ENCODE measurements at regions not wholly inside any gene's neighbourhood (a gene's known extent, or its start where the extent isn't known, plus 50 kb on each side); places are given as distances from the start of the nearest gene placed in this dataset.
A peak's percentile ranks its signal among the peaks of the same experiment; 100 is the strongest.

DNA sequence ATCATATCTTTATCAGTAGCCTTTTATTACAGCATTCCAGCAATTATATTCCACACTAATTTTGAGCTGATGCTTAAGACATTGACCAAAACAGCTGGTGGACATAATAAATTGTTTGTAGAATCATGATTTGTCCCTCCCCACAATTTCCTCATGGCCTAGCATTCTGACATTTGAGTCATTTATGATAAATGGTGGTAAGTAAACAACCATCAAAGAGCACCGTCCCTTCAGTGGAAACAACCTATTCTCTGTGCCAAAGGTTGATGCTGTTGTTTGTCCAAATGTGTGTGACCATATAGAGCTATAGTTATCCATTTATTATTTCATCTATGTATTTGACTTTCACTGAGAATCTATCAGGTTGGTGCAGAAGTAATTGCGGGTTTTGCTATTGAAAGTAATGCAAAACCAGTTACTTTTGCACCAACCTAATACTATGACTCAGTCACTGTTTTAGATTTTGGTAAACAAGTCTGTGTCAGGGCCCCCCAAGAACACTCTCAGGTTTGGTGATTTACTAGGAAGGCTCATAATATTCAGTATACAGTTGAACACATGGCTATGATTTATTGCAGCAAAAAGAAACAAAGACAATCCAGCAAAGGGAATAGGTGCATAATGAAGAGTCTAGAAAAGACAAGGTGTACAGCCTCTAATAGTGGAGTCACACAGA is 608.7 kb upstream of the REG3G start (continued):
- TF ChIP-seq RBFOX2 (IDR thresholded peaks at IDR 0.05; ENCODE audit: low read depth, low read length) = no peak
- TF ChIP-seq ZNF883 (CRISPR knock-in tag; IDR thresholded peaks at IDR 0.05; ENCODE audit: not compliant biosample characterization) = no peak
- TF ChIP-seq, protein P1, sequence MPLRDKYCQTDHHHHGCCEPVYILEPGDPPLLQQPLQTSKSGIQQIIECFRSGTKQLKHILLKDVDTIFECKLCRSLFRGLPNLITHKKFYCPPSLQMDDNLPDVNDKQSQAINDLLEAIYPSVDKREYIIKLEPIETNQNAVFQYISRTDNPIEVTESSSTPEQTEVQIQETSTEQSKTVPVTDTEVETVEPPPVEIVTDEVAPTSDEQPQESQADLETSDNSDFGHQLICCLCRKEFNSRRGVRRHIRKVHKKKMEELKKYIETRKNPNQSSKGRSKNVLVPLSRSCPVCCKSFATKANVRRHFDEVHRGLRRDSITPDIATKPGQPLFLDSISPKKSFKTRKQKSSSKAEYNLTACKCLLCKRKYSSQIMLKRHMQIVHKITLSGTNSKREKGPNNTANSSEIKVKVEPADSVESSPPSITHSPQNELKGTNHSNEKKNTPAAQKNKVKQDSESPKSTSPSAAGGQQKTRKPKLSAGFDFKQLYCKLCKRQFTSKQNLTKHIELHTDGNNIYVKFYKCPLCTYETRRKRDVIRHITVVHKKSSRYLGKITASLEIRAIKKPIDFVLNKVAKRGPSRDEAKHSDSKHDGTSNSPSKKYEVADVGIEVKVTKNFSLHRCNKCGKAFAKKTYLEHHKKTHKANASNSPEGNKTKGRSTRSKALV (CRISPR knock-in tag; IDR thresholded peaks at IDR 0.05) = no peak
- TF ChIP-seq ZNF430 (CRISPR knock-in tag; IDR thresholded peaks at IDR 0.05) = no peak
- TF ChIP-seq FOXP1 (IDR thresholded peaks at IDR 0.05) = peak; percentile 78; the same call in 1 of the 2 replicates
- TF ChIP-seq FOXP1 (CRISPR knock-in tag; IDR thresholded peaks at IDR 0.05) = peak; percentile 76
- TF ChIP-seq, protein P2, sequence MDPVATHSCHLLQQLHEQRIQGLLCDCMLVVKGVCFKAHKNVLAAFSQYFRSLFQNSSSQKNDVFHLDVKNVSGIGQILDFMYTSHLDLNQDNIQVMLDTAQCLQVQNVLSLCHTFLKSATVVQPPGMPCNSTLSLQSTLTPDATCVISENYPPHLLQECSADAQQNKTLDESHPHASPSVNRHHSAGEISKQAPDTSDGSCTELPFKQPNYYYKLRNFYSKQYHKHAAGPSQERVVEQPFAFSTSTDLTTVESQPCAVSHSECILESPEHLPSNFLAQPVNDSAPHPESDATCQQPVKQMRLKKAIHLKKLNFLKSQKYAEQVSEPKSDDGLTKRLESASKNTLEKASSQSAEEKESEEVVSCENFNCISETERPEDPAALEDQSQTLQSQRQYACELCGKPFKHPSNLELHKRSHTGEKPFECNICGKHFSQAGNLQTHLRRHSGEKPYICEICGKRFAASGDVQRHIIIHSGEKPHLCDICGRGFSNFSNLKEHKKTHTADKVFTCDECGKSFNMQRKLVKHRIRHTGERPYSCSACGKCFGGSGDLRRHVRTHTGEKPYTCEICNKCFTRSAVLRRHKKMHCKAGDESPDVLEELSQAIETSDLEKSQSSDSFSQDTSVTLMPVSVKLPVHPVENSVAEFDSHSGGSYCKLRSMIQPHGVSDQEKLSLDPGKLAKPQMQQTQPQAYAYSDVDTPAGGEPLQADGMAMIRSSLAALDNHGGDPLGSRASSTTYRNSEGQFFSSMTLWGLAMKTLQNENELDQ (CRISPR knock-in tag; IDR thresholded peaks at IDR 0.05; ENCODE audit: borderline replicate concordance) = no peak
- TF ChIP-seq, protein P3, sequence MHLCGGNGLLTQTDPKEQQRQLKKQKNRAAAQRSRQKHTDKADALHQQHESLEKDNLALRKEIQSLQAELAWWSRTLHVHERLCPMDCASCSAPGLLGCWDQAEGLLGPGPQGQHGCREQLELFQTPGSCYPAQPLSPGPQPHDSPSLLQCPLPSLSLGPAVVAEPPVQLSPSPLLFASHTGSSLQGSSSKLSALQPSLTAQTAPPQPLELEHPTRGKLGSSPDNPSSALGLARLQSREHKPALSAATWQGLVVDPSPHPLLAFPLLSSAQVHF (CRISPR knock-in tag; IDR thresholded peaks at IDR 0.05) = no peak
- TF ChIP-seq MATR3 (CRISPR knock-in tag; IDR thresholded peaks at IDR 0.05) = no peak
- TF ChIP-seq HNF4G (IDR thresholded peaks at IDR 0.05; ENCODE audit: borderline replicate concordance, low read depth, low read length) = no peak
- TF ChIP-seq HNF4G (CRISPR knock-in tag; IDR thresholded peaks at IDR 0.05; ENCODE audit: borderline replicate concordance, low read depth) = no peak
- no peak for TF ChIP-seq ZNF234 (CRISPR knock-in tag; conservative IDR thresholded peaks at IDR 0.05)
- no peak for TF ChIP-seq KDM5A (IDR thresholded peaks at IDR 0.05; ENCODE audit: borderline replicate concordance, low read length)
- TF ChIP-seq ZNF709 (CRISPR knock-in tag; IDR thresholded peaks at IDR 0.05) = no peak
- TF ChIP-seq ZNF343 (CRISPR knock-in tag; IDR thresholded peaks at IDR 0.05) = no peak
- TF ChIP-seq HMGA1 (CRISPR knock-in tag; conservative IDR thresholded peaks at IDR 0.05) = no peak
- TF ChIP-seq, protein P4, sequence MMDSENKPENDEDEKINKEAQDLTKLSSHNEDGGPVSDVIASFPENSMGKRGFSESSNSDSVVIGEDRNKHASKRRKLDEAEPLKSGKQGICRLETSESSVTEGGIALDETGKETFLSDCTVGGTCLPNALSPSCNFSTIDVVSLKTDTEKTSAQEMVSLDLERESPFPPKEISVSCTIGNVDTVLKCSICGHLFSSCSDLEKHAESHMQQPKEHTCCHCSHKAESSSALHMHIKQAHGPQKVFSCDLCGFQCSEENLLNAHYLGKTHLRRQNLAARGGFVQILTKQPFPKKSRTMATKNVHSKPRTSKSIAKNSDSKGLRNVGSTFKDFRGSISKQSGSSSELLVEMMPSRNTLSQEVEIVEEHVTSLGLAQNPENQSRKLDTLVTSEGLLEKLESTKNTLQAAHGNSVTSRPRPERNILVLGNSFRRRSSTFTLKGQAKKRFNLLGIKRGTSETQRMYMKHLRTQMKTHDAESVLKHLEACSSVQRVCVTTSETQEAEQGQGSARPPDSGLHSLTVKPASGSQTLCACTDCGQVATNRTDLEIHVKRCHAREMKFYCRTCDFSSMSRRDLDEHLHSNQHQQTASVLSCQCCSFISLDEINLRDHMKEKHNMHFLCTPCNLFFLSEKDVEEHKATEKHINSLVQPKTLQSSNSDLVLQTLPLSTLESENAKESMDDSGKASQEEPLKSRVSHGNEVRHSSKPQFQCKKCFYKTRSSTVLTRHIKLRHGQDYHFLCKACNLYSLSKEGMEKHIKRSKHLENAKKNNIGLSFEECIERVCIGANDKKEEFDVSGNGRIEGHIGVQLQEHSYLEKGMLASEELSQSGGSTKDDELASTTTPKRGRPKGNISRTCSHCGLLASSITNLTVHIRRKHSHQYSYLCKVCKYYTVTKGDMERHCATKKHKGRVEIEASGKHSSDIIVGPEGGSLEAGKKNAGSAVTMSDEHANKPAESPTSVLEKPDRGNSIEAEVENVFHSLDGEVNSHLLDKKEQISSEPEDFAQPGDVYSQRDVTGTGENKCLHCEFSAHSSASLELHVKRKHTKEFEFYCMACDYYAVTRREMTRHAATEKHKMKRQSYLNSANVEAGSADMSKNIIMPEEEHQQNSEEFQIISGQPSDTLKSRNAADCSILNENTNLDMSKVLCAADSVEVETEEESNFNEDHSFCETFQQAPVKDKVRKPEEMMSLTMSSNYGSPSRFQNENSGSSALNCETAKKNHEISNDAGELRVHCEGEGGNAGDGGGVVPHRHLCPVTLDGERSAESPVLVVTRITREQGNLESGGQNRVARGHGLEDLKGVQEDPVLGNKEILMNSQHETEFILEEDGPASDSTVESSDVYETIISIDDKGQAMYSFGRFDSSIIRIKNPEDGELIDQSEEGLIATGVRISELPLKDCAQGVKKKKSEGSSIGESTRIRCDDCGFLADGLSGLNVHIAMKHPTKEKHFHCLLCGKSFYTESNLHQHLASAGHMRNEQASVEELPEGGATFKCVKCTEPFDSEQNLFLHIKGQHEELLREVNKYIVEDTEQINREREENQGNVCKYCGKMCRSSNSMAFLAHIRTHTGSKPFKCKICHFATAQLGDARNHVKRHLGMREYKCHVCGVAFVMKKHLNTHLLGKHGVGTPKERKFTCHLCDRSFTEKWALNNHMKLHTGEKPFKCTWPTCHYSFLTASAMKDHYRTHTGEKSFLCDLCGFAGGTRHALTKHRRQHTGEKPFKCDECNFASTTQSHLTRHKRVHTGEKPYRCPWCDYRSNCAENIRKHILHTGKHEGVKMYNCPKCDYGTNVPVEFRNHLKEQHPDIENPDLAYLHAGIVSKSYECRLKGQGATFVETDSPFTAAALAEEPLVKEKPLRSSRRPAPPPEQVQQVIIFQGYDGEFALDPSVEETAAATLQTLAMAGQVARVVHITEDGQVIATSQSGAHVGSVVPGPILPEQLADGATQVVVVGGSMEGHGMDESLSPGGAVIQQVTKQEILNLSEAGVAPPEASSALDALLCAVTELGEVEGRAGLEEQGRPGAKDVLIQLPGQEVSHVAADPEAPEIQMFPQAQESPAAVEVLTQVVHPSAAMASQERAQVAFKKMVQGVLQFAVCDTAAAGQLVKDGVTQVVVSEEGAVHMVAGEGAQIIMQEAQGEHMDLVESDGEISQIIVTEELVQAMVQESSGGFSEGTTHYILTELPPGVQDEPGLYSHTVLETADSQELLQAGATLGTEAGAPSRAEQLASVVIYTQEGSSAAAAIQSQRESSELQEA (CRISPR knock-in tag; IDR thresholded peaks at IDR 0.05; ENCODE audit: not compliant biosample characterization) = no peak

Data from HepG2 (cell line).